ENCODE measurements at regions not wholly inside any gene's neighbourhood (a gene's known extent, or its start where the extent isn't known, plus 50 kb on each side); places are given as distances from the start of the nearest gene placed in this dataset.

- TF ChIP-seq CTCF (IDR thresholded peaks at IDR 0.05) (no peak), EP300 (IDR thresholded peaks at IDR 0.05) (no peak), POLR2A (IDR thresholded peaks at IDR 0.05) (no peak)
These were observed 532.8 kb downstream of the FBXO15 start for GRCh38 chr18:73614812-73615211.
